HCT116 (cell line): ENCODE measurements at regions not wholly inside any gene's neighbourhood (a gene's known extent, or its start where the extent isn't known, plus 50 kb on each side); places are given as distances from the start of the nearest gene placed in this dataset.

Experiments
- EGR1 ChIP-seq: IDR thresholded peaks from 2 replicates; pipeline ENCODE4 v1.6.1; 2012; ENCODE audit warnings: low read depth
- EZH2 ChIP-seq: fragments of 200-600 bp; sonication (generic); IDR thresholded peaks from 2 replicates; pipeline ENCODE4 v1.6.1; 2017; ENCODE audit warnings: antibody characterized with exemption, mixed run types
- EZH2phosphoT487 ChIP-seq: fragments of 200-600 bp; IDR thresholded peaks from 2 replicates; pipeline ENCODE4 v1.6.1; 2018; ENCODE audit warnings: antibody characterized with exemption, borderline replicate concordance
- POLR2A ChIP-seq: IDR thresholded peaks from 2 replicates; pipeline ENCODE4 v1.7.0; 2011; ENCODE audit warnings: borderline replicate concordance; ENCODE audit not compliant: insufficient read depth, insufficient read length; ENCODE audit errors: extremely low read depth
- TCF7L2 ChIP-seq: IDR thresholded peaks from 2 replicates; pipeline ENCODE4 v1.7.0; 2011; ENCODE audit warnings: borderline replicate concordance, inconsistent platforms; ENCODE audit not compliant: insufficient read depth, insufficient read length; ENCODE audit errors: extremely low read depth
- TF ChIP-seq, protein P1 (sequence below), 3 experiments: fragments of 200-600 bp in 1 of 3; sonication (generic) in 1 of 3; IDR thresholded peaks in 2 of 3; conservative IDR thresholded peaks in 1 of 3; 2 replicates each; pipeline ENCODE4 v1.5.1; 2012 to 2017; ENCODE audit warnings: low read depth in 2 of 3, low read length in 2 of 3, antibody characterized with exemption in 1 of 3, borderline replicate concordance in 1 of 3, control low read depth in 1 of 3, mild to moderate bottlenecking in 1 of 3, mixed read lengths in 1 of 3, mixed run types in 1 of 3, moderate library complexity in 1 of 3; ENCODE audit not compliant: insufficient read depth in 1 of 3

DNA sequence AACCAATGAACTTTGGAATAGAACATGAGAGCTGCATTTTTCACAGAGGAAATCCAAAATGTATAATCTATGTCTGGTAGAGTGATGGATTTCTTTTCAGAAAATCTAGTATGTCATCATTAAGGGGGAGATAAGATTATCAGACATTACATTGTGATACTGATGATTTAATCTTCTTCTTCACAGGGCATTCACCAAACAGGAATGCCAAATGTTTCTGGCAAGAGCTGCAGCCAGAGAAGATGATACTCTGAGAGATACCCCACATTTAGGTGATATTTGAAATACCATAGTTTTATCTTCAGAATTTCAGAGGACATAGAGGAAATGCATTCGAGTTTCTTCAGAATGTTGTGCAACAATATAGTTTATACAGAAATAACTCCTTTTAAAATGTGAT, 1523.7 kb upstream of the ADGRL3 start:
- TF ChIP-seq, protein P1, sequence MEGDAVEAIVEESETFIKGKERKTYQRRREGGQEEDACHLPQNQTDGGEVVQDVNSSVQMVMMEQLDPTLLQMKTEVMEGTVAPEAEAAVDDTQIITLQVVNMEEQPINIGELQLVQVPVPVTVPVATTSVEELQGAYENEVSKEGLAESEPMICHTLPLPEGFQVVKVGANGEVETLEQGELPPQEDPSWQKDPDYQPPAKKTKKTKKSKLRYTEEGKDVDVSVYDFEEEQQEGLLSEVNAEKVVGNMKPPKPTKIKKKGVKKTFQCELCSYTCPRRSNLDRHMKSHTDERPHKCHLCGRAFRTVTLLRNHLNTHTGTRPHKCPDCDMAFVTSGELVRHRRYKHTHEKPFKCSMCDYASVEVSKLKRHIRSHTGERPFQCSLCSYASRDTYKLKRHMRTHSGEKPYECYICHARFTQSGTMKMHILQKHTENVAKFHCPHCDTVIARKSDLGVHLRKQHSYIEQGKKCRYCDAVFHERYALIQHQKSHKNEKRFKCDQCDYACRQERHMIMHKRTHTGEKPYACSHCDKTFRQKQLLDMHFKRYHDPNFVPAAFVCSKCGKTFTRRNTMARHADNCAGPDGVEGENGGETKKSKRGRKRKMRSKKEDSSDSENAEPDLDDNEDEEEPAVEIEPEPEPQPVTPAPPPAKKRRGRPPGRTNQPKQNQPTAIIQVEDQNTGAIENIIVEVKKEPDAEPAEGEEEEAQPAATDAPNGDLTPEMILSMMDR (IDR thresholded peaks at IDR 0.05 in 2 of 3, conservative IDR thresholded peaks at IDR 0.05 in 1 of 3; ENCODE audit: borderline replicate concordance in 1 of 3, insufficient read depth in 1 of 3, low read depth in 2 of 3, low read length in 2 of 3) = no peak
- TF ChIP-seq EZH2phosphoT487 (no peak), EZH2 (no peak), EGR1 (no peak), POLR2A (no peak), TCF7L2 (no peak)
